ENCODE measurements at regions not wholly inside any gene's neighbourhood (a gene's known extent, or its start where the extent isn't known, plus 50 kb on each side); places are given as distances from the start of the nearest gene placed in this dataset.
"Not testable (repeated sequence)": the region's sequence is repeated elsewhere in the genome, so short reads cannot be mapped to it uniquely, and the experiment has no call there.

GRCh38 chr2:105691947-105692390 lies 52.7 kb upstream of the NCK2 start:
- no peak for DNase-seq (ENCODE audit: low spot score)

- no peak for DNase-seq (ENCODE audit: low spot score)
These were observed 54.1 kb upstream of the NCK2 start for GRCh38 chr2:105690566-105690965.

- no peak for DNase-seq (ENCODE audit: low spot score)
These were observed 55.2 kb upstream of the NCK2 start for GRCh38 chr2:105689484-105689883.

GRCh38 chr2:105688946-105689345 lies 55.8 kb upstream of the NCK2 start:
- no peak for DNase-seq (ENCODE audit: low spot score)

DNA sequence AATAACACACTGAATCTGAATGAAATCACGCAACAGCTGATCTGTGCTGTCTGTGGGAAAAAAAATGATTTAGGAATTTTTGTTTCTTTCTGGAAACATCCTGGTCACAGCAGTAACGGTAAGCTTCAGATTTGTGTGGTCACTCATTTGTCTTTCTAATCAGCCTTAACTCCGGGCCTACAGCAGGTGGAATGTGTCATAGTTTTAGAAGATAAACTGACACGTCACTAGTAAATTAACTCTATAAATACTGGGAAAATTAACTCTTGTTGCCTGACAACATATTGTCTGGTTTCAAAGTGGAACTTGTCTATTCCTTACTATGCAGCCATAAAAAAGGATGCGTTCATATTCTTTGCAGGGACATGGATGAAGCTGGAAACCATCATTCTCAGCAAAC lies 58.1 kb upstream of the NCK2 start:
- no peak for DNase-seq (ENCODE audit: low spot score)

GRCh38 chr2:105683011-105683492 lies 61.7 kb upstream of the NCK2 start:
- no peak for DNase-seq (ENCODE audit: low spot score)

DNA sequence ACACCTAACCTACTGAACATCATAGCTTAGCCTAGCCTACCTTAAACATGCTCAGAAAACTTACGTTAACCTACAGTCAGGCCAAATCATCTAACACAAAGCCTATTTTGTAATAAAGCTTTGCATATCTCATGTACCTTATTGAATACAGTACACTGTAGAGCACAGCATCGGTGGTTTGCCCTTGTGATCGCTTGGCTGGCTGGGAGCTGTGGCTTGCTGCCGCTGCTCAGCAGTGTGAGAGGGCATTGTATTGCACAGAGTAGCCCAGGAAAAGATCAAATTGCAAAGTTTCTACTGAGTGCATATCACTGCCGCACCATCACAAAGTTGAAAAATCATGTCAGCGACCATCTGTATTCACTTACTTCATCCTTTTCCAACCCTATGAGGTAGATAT lies 62.3 kb upstream of the NCK2 start:
- DNase-seq (ENCODE audit: low spot score), result no peak

DNA sequence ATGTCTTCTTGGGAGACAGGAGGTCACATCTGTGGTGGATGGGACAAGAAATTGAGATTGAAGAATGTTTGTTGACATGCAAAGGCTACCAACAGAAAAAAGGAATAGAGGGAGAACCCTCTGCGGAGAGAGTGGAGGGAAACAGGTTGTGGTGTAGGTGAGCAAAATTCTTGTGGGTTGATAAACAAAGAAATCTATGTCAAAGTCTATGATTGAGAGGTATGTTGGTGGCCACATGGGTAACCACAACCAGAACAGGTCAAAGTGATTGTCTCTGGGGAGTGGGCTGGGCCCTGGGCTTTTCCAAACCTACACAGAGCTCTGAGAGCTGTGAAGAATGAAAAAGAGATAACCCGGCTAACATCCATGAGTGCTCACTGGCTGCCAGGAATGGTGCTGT lies 62.8 kb upstream of the NCK2 start:
- no peak for DNase-seq (ENCODE audit: low spot score)

DNA sequence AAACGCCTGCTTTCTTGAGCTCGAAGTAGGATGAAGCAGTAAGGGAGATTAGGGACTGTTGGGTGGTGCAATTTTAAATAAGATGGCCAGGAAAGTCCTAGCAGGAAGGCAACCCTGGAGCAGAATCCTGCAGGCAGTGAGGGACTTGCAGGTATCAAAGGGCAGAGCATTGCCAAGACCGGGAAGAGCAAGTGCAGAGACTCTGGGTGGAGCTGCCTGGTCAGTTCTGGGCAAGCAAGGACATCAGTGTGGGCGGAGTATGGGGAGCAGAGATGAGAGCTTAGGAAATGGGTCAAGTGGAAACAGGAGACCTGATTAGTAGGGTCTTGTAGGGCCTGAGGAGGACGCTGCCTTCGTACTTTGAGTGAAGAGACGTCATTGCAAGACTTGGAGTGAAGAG lies 64.4 kb upstream of the NCK2 start:
- DNase-seq (ENCODE audit: low spot score), result no peak

GRCh38 chr2:105678346-105678745 lies 66.4 kb upstream of the NCK2 start:
- no peak for DNase-seq (ENCODE audit: low spot score)

DNA sequence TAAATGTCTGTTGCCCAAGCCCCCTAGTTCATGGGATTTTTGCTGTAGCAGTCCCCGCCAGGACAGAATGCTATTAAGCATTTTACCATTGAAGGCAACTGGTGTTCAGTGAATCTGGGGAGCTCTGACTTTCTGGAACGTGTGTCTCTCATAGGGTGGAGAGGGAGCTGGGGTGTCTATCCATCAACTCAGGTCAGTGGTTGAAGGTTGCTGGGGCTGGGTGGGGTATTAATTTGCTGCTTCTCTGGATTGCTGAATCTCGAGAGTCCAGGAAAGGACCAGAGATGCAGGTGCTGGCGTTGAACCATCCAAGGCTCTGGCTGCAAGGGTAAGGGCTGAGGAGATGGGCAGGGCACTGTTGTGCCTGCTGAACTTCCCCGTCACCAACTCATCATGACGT lies 66.8 kb upstream of the NCK2 start:
- no peak for DNase-seq (ENCODE audit: low spot score)

DNA sequence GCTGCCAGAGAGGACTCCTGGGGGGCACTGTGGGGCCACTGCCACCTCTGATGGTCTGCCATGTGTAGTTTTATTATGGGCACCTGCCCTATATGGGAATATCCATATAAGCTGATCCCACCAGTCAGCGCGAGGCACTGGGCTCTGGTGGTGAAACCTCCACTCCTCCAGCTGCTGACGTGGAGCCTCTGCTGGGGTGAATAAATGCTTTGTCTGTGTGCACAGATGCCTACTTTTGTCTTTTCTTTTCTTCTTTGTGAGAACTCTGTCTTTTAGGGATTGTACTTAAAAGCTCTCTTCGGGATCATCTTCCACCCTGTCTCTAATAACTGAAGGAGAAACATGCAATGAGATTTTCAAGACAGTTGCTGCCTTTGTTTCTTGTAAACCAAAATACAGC lies 68.9 kb upstream of the NCK2 start:
- DNase-seq (ENCODE audit: low spot score), result no peak

DNA sequence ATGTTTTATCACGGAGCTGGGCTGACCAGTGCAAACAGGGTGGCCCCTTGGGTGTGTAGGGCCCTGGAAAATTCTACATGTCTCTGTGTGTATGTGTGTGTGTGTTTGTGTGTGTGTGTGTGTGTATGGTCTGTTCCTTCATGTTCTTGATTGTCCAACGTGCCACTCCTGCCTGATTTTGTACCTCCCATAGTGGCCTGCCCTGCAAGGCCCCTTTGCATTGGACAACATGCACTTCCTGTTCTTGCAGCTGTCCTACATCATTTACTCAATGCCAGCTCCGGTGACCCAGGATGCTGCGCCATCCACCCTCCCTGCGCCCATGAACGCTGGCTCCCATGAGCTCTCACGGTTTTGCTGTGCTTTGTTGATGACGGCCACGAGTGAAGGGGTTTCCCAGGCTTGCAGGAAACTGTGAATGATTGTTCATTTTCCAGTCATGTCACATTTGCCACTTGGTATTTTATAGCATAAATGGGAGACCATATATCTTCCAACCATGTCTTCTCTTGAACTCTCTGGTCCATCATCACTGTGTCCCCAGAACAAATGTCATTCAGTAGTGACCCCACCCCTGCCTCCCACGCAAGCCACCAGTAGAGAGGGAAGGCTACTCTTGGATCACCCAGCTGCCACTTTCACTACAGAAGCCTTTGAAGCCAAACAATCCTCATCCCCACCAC lies 69.7 kb upstream of the NCK2 start:
- no peak for DNase-seq (ENCODE audit: low spot score)

- DNase-seq (ENCODE audit: low spot score), result no peak
These were observed 70.3 kb upstream of the NCK2 start for GRCh38 chr2:105674401-105674800.

GRCh38 chr2:105671156-105671555 lies 73.6 kb upstream of the NCK2 start:
- peak; percentile 43 for DNase-seq (ENCODE audit: low spot score)

DNA sequence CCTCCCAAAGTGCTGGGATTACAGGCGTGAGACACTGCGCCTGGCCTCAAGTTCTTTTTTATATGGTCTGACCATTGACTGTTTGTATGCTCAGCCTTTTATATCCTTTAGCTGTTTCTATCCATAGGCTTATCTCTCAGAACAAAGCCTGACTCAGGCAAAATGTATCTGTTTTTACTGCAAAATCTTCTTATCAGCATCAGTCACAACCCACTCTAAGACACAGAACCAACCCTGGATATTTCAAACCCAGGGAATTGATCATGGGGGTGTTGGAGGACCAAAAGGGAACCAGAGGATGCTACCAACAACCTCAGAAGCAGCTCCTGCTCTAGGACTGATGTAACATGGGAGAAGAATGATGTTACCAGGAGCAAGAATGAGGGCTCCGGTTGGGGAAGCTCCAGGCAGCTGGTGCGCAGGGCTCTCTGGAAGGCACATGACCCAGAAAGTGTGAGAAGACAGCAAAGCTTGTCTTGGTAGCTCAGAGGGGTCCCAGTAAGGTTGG lies 75.3 kb upstream of the NCK2 start:
- no peak for DNase-seq (ENCODE audit: low spot score)

- no peak for DNase-seq (ENCODE audit: low spot score)
These were observed 79.2 kb upstream of the NCK2 start for GRCh38 chr2:105665480-105665879.

GRCh38 chr2:105660489-105660888 lies 84.2 kb upstream of the NCK2 start:
- no peak for DNase-seq (ENCODE audit: low spot score)

GRCh38 chr2:105655723-105656606 lies 88.7 kb upstream of the NCK2 start:
- DNase-seq (ENCODE audit: low spot score), result not testable (repeated sequence)

DNA sequence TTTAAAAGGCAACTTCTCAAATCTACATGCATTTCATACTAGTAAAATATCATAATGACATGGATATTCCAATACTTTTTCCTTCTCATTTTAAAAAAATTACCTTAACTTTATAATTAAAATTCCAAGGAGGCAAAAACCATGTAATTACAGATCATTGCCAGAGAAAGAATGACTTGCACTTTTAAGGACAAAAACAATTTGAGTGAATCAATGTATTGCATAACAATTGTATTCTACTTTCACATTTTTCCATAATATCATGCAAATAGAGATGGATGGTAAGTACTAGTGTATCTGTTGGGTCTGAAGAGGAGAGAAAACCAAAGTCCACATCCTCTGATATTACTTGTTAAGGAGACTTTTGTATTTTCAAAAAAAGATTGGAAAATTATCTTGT lies 89.5 kb upstream of the NCK2 start:
- DNase-seq (ENCODE audit: low spot score), result no peak

GRCh38 chr2:105654474-105655004 lies 90.2 kb upstream of the NCK2 start:
- DNase-seq (ENCODE audit: low spot score), result no peak

DNA sequence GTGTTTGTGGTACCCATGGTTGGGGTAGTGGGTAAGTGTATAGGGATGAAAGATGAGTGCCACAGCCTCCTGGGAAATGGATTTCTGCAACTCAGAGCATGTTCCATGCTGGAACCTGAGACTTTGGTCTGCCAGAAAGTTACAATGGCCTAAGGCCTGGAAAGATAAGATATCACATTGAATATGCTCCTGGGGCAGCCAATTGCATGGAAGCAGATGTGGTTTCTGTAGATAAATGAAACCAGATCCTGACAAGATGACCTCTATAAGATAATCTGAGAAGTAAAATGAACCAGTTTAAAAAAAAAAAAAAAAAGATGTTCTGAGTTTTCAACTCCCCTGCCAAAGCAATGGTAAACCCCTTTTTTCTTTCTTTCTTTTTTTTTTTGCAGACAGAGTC lies 91.4 kb upstream of the NCK2 start:
- DNase-seq (ENCODE audit: low spot score), result no peak
